Stimulated activated CD8-positive, alpha-beta memory T cell treated with anti-CD3 and anti-CD28 coated beads, Interleukin-4, amount 100 ng/mL, for 4 hours (primary cell): ENCODE measurements at regions not wholly inside any gene's neighbourhood (a gene's known extent, or its start where the extent isn't known, plus 50 kb on each side); places are given as distances from the start of the nearest gene placed in this dataset.
"Not testable (repeated sequence)": the region's sequence is repeated elsewhere in the genome, so short reads cannot be mapped to it uniquely, and the experiment has no call there.

Experiments
- DNase-seq, 2 donors: peaks; one replicate each; pipeline ENCODE4 v3.0.0-alpha.2; 2020; ENCODE audit warnings: low read depth in 2 of 2, low spot score in 1 of 2

GRCh38 chr7:149930374-149931068 lies 56.8 kb downstream of the ATP6V0E2 start:
- not testable (repeated sequence) for DNase-seq

GRCh38 chr7:149933776-149934175 lies 60.0 kb downstream of the ATP6V0E2 start:
- DNase-seq, result not testable (repeated sequence)

- not testable (repeated sequence) for DNase-seq
Observed at GRCh38 chr7:149947346-149947745, 73.6 kb downstream of the ATP6V0E2 start.

GRCh38 chr7:149948444-149948843 lies 74.7 kb downstream of the ATP6V0E2 start:
- DNase-seq, result not testable (repeated sequence)

- not testable (repeated sequence) for DNase-seq
Observed at GRCh38 chr7:149949863-149950577, 76.3 kb downstream of the ATP6V0E2 start.

GRCh38 chr7:149950578-149950924 lies 76.8 kb downstream of the ATP6V0E2 start:
- not testable (repeated sequence) for DNase-seq

- not testable (repeated sequence) for DNase-seq
Observed at GRCh38 chr7:149951579-149951978, 77.8 kb downstream of the ATP6V0E2 start.

GRCh38 chr7:149958880-149959279 lies 85.1 kb downstream of the ATP6V0E2 start:
- DNase-seq, result not testable (repeated sequence)

GRCh38 chr7:149960863-149961262 lies 87.1 kb downstream of the ATP6V0E2 start:
- DNase-seq, result not testable (repeated sequence)

- not testable (repeated sequence) for DNase-seq
Observed at GRCh38 chr7:149961878-149962277, 88.1 kb downstream of the ATP6V0E2 start.

GRCh38 chr7:149962685-149963319 lies 89.0 kb downstream of the ATP6V0E2 start:
- DNase-seq, result not testable (repeated sequence)

- not testable (repeated sequence) for DNase-seq
Observed at GRCh38 chr7:149963985-149964384, 90.2 kb downstream of the ATP6V0E2 start.

GRCh38 chr7:149966444-149966843 lies 92.7 kb downstream of the ATP6V0E2 start:
- DNase-seq, result not testable (repeated sequence)

- DNase-seq, result not testable (repeated sequence)
Observed at GRCh38 chr7:149972977-149973376, 99.2 kb downstream of the ATP6V0E2 start.

- DNase-seq, result not testable (repeated sequence)
Observed at GRCh38 chr7:149973681-149974080, 99.9 kb downstream of the ATP6V0E2 start.

- not testable (repeated sequence) for DNase-seq
Observed at GRCh38 chr7:149975608-149976007, 101.8 kb downstream of the ATP6V0E2 start.

- DNase-seq, result not testable (repeated sequence)
Observed at GRCh38 chr7:149978537-149978936, 104.8 kb downstream of the ATP6V0E2 start.

GRCh38 chr7:149978944-149979343 lies 105.2 kb downstream of the ATP6V0E2 start:
- not testable (repeated sequence) for DNase-seq

GRCh38 chr7:149982537-149983112 lies 108.9 kb downstream of the ATP6V0E2 start:
- not testable (repeated sequence) for DNase-seq

- DNase-seq, result not testable (repeated sequence)
Observed at GRCh38 chr7:149986866-149987265, 113.1 kb downstream of the ATP6V0E2 start.

- not testable (repeated sequence) for DNase-seq
Observed at GRCh38 chr7:149991652-149992302, 118.0 kb downstream of the ATP6V0E2 start.
